ENCODE measurements at regions not wholly inside any gene's neighbourhood (a gene's known extent, or its start where the extent isn't known, plus 50 kb on each side); places are given as distances from the start of the nearest gene placed in this dataset.
"Not testable (repeated sequence)": the region's sequence is repeated elsewhere in the genome, so short reads cannot be mapped to it uniquely, and the experiment has no call there.

GRCh38 chr13:109934520-109934919, 148.1 kb upstream of the IRS2 start:
- 91% methylated on average over 5 of the region's 5 CpGs; no CpG with 5 or more reads in 1 of the 2 experiments for WGBS, 2 experiments (ENCODE audit: extremely low coverage in 1 of 2, insufficient coverage in 1 of 2, insufficient read length in 1 of 2, insufficient replicate concordance in 2 of 2, low coverage in 1 of 2, low lambda C conversion rate in 2 of 2, missing lambda C conversion rate in 1 of 2)

More at GRCh38 chr13:109934520-109934919, 148.1 kb upstream of the IRS2 start:
- H3K18ac ChIP-seq (ENCODE audit: extremely low read depth, low read length); H2BK20ac ChIP-seq (ENCODE audit: low read length); H2BK12ac ChIP-seq (ENCODE audit: low read depth, low read length); H2BK120ac ChIP-seq (replicated peaks; ENCODE audit: low read depth, low read length); H3K9me3 ChIP-seq (ENCODE audit: insufficient read depth in 2 of 2, low read depth in 1 of 2, low read length in 1 of 2); FAIRE-seq; H2AK5ac ChIP-seq (ENCODE audit: low read depth, low read length); H3K27ac ChIP-seq (ENCODE audit: low read depth, low read length); DNase-seq (ENCODE audit: low read depth in 1 of 2, low spot score in 2 of 2); H4K8ac ChIP-seq (ENCODE audit: extremely low read depth, insufficient read depth, low read length); H3K9ac ChIP-seq (replicated peaks in 1 of 4; ENCODE audit: extremely low read depth in 1 of 4, low read depth in 3 of 4, low read length in 3 of 4); H2BK15ac ChIP-seq (ENCODE audit: low read length); H3K4ac ChIP-seq (replicated peaks; ENCODE audit: insufficient read length, low read depth, low read length); H2BK5ac ChIP-seq (ENCODE audit: low read depth, low read length); H3K14ac ChIP-seq (ENCODE audit: insufficient read length); H4K91ac ChIP-seq (replicated peaks; ENCODE audit: insufficient read length, low read length); H3K4me1 ChIP-seq (replicated peaks in 1 of 4; ENCODE audit: control insufficient read depth in 3 of 4, insufficient read depth in 4 of 4, low read length in 3 of 4); POLR2A ChIA-PET (ENCODE audit: partially characterized antibody); H3K4me3 ChIP-seq (ENCODE audit: extremely low read depth in 1 of 4, insufficient read depth in 2 of 4, low read depth in 3 of 4, low read length in 4 of 4); H3K27me3 ChIP-seq (replicated peaks in 1 of 4; ENCODE audit: control insufficient read depth in 3 of 4, extremely low read depth in 1 of 4, insufficient read depth in 3 of 4, low read length in 3 of 4); H2AFZ ChIP-seq (ENCODE audit: low read length); H3K23ac ChIP-seq (ENCODE audit: insufficient read length); H4K5ac ChIP-seq (ENCODE audit: insufficient read length, low read depth, low read length); H3K36me3 ChIP-seq (ENCODE audit: control insufficient read depth in 2 of 4, insufficient read depth in 4 of 4, low read length in 3 of 4); H4K20me1 ChIP-seq (replicated peaks in 1 of 2; ENCODE audit: control insufficient read depth in 1 of 2, insufficient read depth in 2 of 2, low read length in 2 of 2); H3K56ac ChIP-seq (replicated peaks; ENCODE audit: insufficient read length, low read depth, low read length); H3K79me2 ChIP-seq (ENCODE audit: control insufficient read depth in 1 of 2, insufficient read depth in 2 of 2, low read length in 2 of 2); H3K4me2 ChIP-seq (ENCODE audit: insufficient read depth in 1 of 2, low read depth in 2 of 2, low read length in 2 of 2); H3K23me2 ChIP-seq (ENCODE audit: low read depth, low read length); H3K79me1 ChIP-seq (ENCODE audit: low read depth, low read length): not testable (repeated sequence)
- CTCF ChIA-PET (ENCODE audit: partially characterized antibody): interaction anchor here (0.7 to 1.3 kb wide), 3 partner anchors 10 to 238 kb away, joined by 3 read pairs; no protein-coding TSS in a partner anchor

Measured in H1 (cell line).